ENCODE measurements at regions not wholly inside any gene's neighbourhood (a gene's known extent, or its start where the extent isn't known, plus 50 kb on each side); places are given as distances from the start of the nearest gene placed in this dataset.

GRCh38 chr16:9318764-9319163, 227.3 kb downstream of the HAPSTR1 start:
- TF ChIP-seq CTCF (conservative IDR thresholded peaks at IDR 0.05; ENCODE audit: low read depth) = no peak
- H3K27ac ChIP-seq = no peak overlapping the region
- POLR2A ChIA-PET (ENCODE audit: low non-redundant PET) = no interaction called here
- CTCF ChIA-PET = no interaction called here
- DNase-seq (ENCODE audit: low spot score) = no peak

- no peak for TF ChIP-seq CTCF (conservative IDR thresholded peaks at IDR 0.05; ENCODE audit: low read depth)
- ChIA-PET CTCF (no interaction called here), POLR2A (ENCODE audit: low non-redundant PET) (no interaction called here)
- no peak for DNase-seq (ENCODE audit: low spot score)
- no peak overlapping the region for H3K27ac ChIP-seq
Measured at GRCh38 chr16:9322769-9323168, 231.3 kb downstream of the HAPSTR1 start.

- H3K27ac ChIP-seq = no peak overlapping the region
- DNase-seq (ENCODE audit: low spot score) = no peak
- ChIA-PET CTCF (interaction anchor here (0.6 kb wide), 1 partner anchor 934 kb away, joined by 3 read pairs; no protein-coding TSS in a partner anchor), POLR2A (ENCODE audit: low non-redundant PET) (no interaction called here)
- TF ChIP-seq CTCF (conservative IDR thresholded peaks at IDR 0.05; ENCODE audit: low read depth) = no peak
Measured at GRCh38 chr16:9323170-9323569, 231.7 kb downstream of the HAPSTR1 start.

- H3K27ac ChIP-seq = no peak overlapping the region
- ChIA-PET POLR2A (ENCODE audit: low non-redundant PET) (no interaction called here), CTCF (no interaction called here)
- DNase-seq (ENCODE audit: low spot score) = no peak
- TF ChIP-seq CTCF (conservative IDR thresholded peaks at IDR 0.05; ENCODE audit: low read depth) = no peak
Measured at GRCh38 chr16:9327253-9327652, 235.8 kb downstream of the HAPSTR1 start.

GRCh38 chr16:9328411-9328810, 237.0 kb downstream of the HAPSTR1 start:
- TF ChIP-seq CTCF (conservative IDR thresholded peaks at IDR 0.05; ENCODE audit: low read depth) = no peak
- ChIA-PET POLR2A (ENCODE audit: low non-redundant PET) (no interaction called here), CTCF (no interaction called here)
- no peak for DNase-seq (ENCODE audit: low spot score)
- H3K27ac ChIP-seq = no peak overlapping the region

GRCh38 chr16:9330095-9330494, 238.7 kb downstream of the HAPSTR1 start:
- POLR2A ChIA-PET (ENCODE audit: low non-redundant PET) = no interaction called here
- no peak for DNase-seq (ENCODE audit: low spot score)
- no peak for TF ChIP-seq CTCF (conservative IDR thresholded peaks at IDR 0.05; ENCODE audit: low read depth)
- no peak overlapping the region for H3K27ac ChIP-seq
- CTCF ChIA-PET = interaction anchor here (0.6 kb wide), 1 partner anchor 860 kb away, joined by 3 read pairs; no protein-coding TSS in a partner anchor

GRCh38 chr16:9331503-9331902, 240.1 kb downstream of the HAPSTR1 start:
- H3K27ac ChIP-seq = no peak overlapping the region
- CTCF ChIA-PET = no interaction called here
- no peak for DNase-seq (ENCODE audit: low spot score)
- POLR2A ChIA-PET (ENCODE audit: low non-redundant PET) = no interaction called here
- no peak for TF ChIP-seq CTCF (conservative IDR thresholded peaks at IDR 0.05; ENCODE audit: low read depth)
